Middle frontal gyrus (tissue), 1 donor: ENCODE measurements at regions not wholly inside any gene's neighbourhood (a gene's known extent, or its start where the extent isn't known, plus 50 kb on each side); places are given as distances from the start of the nearest gene placed in this dataset.
"Not testable (repeated sequence)": the region's sequence is repeated elsewhere in the genome, so short reads cannot be mapped to it uniquely, and the experiment has no call there.

Experiments used
- DNase-seq: peaks from one replicate; pipeline ENCODE4 v3.0.0-alpha.2; 2015; ENCODE audit warnings: low spot score; ENCODE audit errors: extremely low spot score

GRCh38 chr6:80939480-80939879 lies 813.0 kb downstream of the TENT5A start:
- no peak for DNase-seq

- no peak for DNase-seq
Observed at GRCh38 chr6:80938131-80938530, 814.4 kb downstream of the TENT5A start.

GRCh38 chr6:80932359-80932758 lies 820.1 kb downstream of the TENT5A start:
- no peak for DNase-seq

GRCh38 chr6:80930376-80930775 lies 822.1 kb downstream of the TENT5A start:
- no peak for DNase-seq

GRCh38 chr6:80923816-80924215 lies 817.3 kb downstream of the BCKDHB start:
- no peak for DNase-seq

DNA sequence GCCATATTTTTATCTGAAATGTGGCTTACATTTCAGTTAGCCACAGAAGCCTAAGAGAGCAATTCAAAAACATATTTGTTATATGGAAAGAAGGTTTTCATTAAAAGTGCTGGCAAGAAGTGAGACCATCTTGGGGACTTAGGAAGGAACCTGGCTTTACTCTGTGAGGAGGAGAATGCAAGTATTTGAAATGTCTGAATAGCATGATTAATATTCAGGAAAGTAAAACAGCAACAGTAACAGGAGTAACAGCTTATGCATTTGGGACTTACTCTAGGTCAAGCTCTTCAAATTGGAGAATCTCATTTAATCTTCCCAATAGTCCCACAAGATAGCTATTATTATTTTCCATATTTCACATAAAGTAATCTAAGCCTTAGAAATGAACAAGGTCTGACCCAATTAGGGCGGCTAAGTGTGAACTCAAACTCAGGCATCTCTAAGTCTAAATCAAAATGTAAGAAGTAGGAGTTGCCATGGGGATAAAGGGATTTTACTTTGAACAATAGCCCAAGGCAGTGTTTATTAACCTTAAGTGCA lies 816.5 kb downstream of the BCKDHB start:
- DNase-seq, result no peak

GRCh38 chr6:80921861-80922460 lies 815.5 kb downstream of the BCKDHB start:
- DNase-seq, result no peak

DNA sequence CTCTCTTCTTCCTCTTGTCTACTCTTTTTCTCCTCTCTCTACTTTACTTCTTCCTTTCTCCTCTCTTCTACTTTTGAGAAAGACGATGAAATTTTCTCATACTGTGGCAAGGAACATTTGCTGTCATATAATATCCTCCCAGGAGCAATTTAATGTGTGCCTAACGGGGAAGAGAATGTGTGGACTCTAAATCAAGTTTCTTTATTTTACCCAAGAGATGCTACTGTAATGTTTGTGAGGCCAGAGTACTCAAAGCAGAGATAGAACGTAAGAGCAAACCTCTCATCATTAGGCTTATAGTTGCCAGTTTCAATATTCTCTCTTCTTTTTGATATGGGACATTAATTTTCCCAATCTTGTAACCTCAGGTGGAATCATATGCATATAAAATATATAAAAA lies 801.4 kb downstream of the BCKDHB start:
- no peak for DNase-seq

DNA sequence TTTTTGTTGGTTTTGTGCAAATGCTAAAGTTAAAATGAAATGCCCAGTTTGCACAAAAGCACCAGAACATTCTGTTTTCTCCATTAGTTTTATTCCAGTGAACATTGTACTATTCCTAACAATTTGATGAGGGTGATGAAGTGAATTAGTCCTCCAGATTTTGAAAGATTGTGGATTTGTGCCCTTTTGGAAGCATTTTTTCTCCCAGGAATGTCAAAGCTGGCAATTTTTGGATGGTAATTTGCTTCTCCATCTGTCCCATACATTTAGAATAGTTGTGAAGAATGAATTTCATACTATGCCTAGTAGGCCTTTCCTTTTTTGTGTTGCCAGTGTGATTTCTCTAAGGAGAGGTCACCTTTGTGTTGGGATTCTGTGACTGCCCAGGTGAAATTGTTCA lies 797.2 kb downstream of the BCKDHB start:
- DNase-seq, result no peak

DNA sequence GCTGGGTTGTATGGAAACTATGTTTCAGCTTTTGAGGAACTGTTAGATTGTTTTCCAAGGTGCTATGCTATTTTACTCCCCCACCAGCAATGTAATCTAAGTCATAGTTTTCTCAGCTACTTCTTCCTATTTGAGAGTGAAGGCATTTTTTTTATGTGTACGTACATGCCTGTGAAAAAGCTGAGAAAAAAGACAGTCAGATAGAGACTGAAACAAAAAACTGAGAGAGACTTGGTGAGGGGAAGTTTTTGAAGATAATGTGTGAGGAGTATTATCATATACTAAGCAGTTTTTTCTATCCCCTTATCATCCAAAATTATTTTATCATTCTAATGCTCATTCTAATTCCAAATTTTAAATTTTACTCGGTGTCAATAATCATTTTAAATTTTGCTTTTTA lies 780.0 kb downstream of the BCKDHB start:
- DNase-seq, result no peak

GRCh38 chr6:80872951-80873308 lies 766.5 kb downstream of the BCKDHB start:
- DNase-seq, result no peak

- no peak for DNase-seq
Observed at GRCh38 chr6:80872199-80872950, 765.9 kb downstream of the BCKDHB start.

GRCh38 chr6:80862756-80863155 lies 756.3 kb downstream of the BCKDHB start:
- DNase-seq, result no peak

GRCh38 chr6:80860107-80860506 lies 753.6 kb downstream of the BCKDHB start:
- no peak for DNase-seq

DNA sequence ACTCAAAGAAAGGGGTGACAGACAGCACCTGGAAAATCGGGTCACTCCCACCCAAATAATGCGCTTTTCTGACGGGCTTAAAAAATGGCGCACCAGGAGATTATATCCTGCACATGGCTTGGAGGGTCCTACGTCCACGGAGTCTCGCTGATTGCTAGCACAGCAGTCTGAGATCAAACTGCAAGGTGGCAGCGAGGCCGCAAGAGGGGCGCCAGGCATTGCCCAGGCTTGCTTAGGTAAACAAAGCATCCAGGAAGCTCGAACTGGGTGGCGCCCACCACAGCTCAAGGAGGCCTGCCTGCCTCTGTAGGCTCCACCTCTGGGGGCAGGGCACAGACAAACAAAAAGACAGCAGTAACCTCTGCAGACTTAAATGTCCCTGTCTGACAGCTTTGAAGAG lies 741.5 kb downstream of the BCKDHB start:
- DNase-seq, result not testable (repeated sequence)

- DNase-seq, result no peak
Observed at GRCh38 chr6:80832337-80832736, 725.9 kb downstream of the BCKDHB start.

- DNase-seq, result no peak
Observed at GRCh38 chr6:80793411-80793810, 686.9 kb downstream of the BCKDHB start.

DNA sequence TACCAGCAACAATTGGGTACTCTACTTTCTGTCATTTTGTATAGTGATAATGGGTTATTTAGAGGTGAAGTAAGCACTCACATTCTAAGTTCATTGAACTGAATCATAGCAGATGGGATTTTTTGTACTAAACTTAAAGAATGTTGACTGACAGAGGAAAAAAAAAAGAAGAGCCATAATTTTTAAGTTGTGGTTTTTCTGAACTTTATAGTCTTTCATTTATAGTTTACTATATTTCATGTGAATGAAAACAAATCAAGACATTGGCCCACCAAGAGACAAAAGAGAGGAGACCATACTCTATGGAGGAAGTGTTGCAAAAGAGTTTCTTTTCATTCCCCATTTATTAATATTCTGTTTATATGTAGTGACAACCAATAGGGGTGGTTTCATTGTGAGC lies 685.7 kb downstream of the BCKDHB start:
- DNase-seq, result no peak

GRCh38 chr6:80789912-80790570 lies 683.6 kb downstream of the BCKDHB start:
- DNase-seq, result no peak

DNA sequence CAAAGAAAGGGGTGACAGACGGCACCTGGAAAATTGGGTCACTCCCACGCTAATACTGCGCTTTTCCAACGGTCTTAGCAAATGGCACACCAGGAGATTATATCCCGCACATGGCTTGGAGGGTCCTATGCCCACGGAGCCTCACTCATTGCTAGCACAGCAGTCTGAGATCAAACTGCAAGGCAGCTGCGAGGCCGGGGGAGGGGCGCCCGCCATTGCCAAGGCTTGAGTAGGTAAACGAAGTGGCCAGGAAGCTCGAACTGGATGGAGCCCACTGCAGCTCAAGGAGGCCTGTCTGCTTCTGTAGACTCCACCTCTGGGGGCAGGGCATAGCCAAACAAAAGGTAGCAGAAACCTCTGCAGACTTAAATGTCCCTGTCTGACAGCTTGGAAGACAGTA lies 676.8 kb downstream of the BCKDHB start:
- not testable (repeated sequence) for DNase-seq

- DNase-seq, result no peak
Observed at GRCh38 chr6:80771941-80772340, 665.5 kb downstream of the BCKDHB start.

- DNase-seq, result no peak
Observed at GRCh38 chr6:80769106-80769505, 662.6 kb downstream of the BCKDHB start.
